IMR-90 (cell line): ENCODE measurements at regions not wholly inside any gene's neighbourhood (a gene's known extent, or its start where the extent isn't known, plus 50 kb on each side); places are given as distances from the start of the nearest gene placed in this dataset.

Source experiments
- ATAC-seq: fragments of 200-7000 bp; cut with Tn5 transposase; 2 replicates; pipeline ENCODE4 v1.9.1; 2020; ENCODE audit warnings: low read depth, mild to moderate bottlenecking, moderate library complexity
- BruUV-seq: library from RNA; stranded (reverse); fragments of 400-500 nt; replicated peaks from 2 replicates; lab custom pipeline; 2021; lab: Mats Ljungman, UMichigan
- CTCF ChIA-PET: fragments of 300-600 bp; formaldehyde crosslinking; extraction: SDS; loops from one replicate; lab custom pipeline; 2021; ENCODE audit warnings: antibody characterized with exemption; lab: Yijun Ruan, JAX
- POLR2A ChIA-PET: fragments of 300-600 bp; sonication (Branson Sonifier 250); formaldehyde crosslinking; loops from one replicate; lab custom pipeline; 2022; ENCODE audit warnings: antibody characterized with exemption; ENCODE audit not compliant: unreplicated experiment; lab: Charles Lee
- DNase-seq: peaks from one replicate; pipeline ENCODE4 v3.0.0; 2013
- H2AFZ ChIP-seq: replicated peaks from 2 replicates; pipeline ENCODE3; 2013; ENCODE audit warnings: low read length, mild to moderate bottlenecking; ENCODE audit not compliant: poor library complexity
- H2AK5ac ChIP-seq: 2 replicates; pipeline ENCODE4 v1.6.1; 2013; ENCODE audit warnings: low read depth, low read length, inconsistent platforms
- H2AK9ac ChIP-seq: replicated peaks from 2 replicates; pipeline ENCODE3; 2013; ENCODE audit warnings: mild to moderate bottlenecking, low read depth, low read length, moderate library complexity; ENCODE audit not compliant: poor library complexity
- H2BK120ac ChIP-seq: 2 replicates; pipeline ENCODE4 v1.6.1; 2013; ENCODE audit warnings: low read depth, low read length, inconsistent platforms
- H2BK15ac ChIP-seq: 3 replicates; pipeline ENCODE4 v1.6.1; 2013; ENCODE audit warnings: low read depth, low read length, inconsistent platforms
- H2BK20ac ChIP-seq: 2 replicates; pipeline ENCODE4 v1.6.1; 2013; ENCODE audit warnings: low read depth, mild to moderate bottlenecking, inconsistent platforms, low read length, moderate library complexity
- H2BK5ac ChIP-seq: 2 replicates; pipeline ENCODE4 v1.6.1; 2013; ENCODE audit warnings: mild to moderate bottlenecking, low read depth, low read length, inconsistent platforms; ENCODE audit not compliant: poor library complexity, severe bottlenecking
- H3K14ac ChIP-seq: replicated peaks from 2 replicates; pipeline ENCODE4 v1.6.1; 2013; ENCODE audit warnings: low read depth, low read length, inconsistent platforms
- H3K18ac ChIP-seq: 2 replicates; pipeline ENCODE4 v1.6.1; 2013; ENCODE audit warnings: low read depth, low read length, control low read depth
- H3K23ac ChIP-seq: 2 replicates; pipeline ENCODE4 v1.6.1; 2013; ENCODE audit warnings: low read depth, low read length, inconsistent platforms
- H3K27ac ChIP-seq: 2 replicates; pipeline ENCODE4 v1.5.1; 2013; ENCODE audit warnings: mild to moderate bottlenecking, control low read depth, low read length; ENCODE audit not compliant: insufficient read depth
- H3K27me3 ChIP-seq: 2 replicates; pipeline ENCODE4 v1.6.1; 2013; ENCODE audit warnings: low read length; ENCODE audit not compliant: control insufficient read depth, insufficient read depth
- H3K36me3 ChIP-seq: 2 replicates; pipeline ENCODE4 v1.6.1; 2013; ENCODE audit warnings: low read length, mixed read lengths; ENCODE audit not compliant: control insufficient read depth, insufficient read depth
- H3K4ac ChIP-seq: 2 replicates; pipeline ENCODE4 v1.6.1; 2013; ENCODE audit warnings: low read depth, low read length, inconsistent platforms
- H3K4me1 ChIP-seq: 2 replicates; pipeline ENCODE4 v1.6.1; 2013; ENCODE audit warnings: low read length, mixed read lengths; ENCODE audit not compliant: control insufficient read depth, insufficient read depth
- H3K4me2 ChIP-seq: 2 replicates; pipeline ENCODE4 v1.6.1; 2013; ENCODE audit warnings: low read depth, mild to moderate bottlenecking, control low read depth, low read length, moderate library complexity
- H3K4me3 ChIP-seq: 2 replicates; pipeline ENCODE4 v1.5.1; 2013; ENCODE audit warnings: low read depth, mild to moderate bottlenecking, control low read depth, low read length, moderate library complexity; ENCODE audit not compliant: insufficient read depth
- H3K56ac ChIP-seq: 2 replicates; pipeline ENCODE4 v1.6.1; 2013; ENCODE audit warnings: low read length, inconsistent platforms; ENCODE audit not compliant: insufficient read depth; ENCODE audit errors: extremely low read depth
- H3K79me1 ChIP-seq, 2 experiments: 2 replicates each; pipeline ENCODE4 v1.6.1; 2013; ENCODE audit warnings: low read length in 2 of 2, inconsistent platforms in 1 of 2, low read depth in 1 of 2
- H3K9ac ChIP-seq: 2 replicates; pipeline ENCODE4 v1.6.1; 2013; ENCODE audit warnings: low read depth, low read length, control low read depth
- H3K9me1 ChIP-seq: 2 replicates; pipeline ENCODE4 v1.6.1; 2013; ENCODE audit warnings: low read length, inconsistent platforms; ENCODE audit not compliant: insufficient read depth
- H3K9me3 ChIP-seq: 2 replicates; pipeline ENCODE4 v1.6.1; 2013; ENCODE audit warnings: low read length; ENCODE audit not compliant: control insufficient read depth, insufficient read depth
- H4K20me1 ChIP-seq: 2 replicates; pipeline ENCODE4 v1.6.1; 2013; ENCODE audit warnings: low read length, inconsistent platforms; ENCODE audit not compliant: insufficient read depth
- H4K5ac ChIP-seq: 2 replicates; pipeline ENCODE4 v1.6.1; 2013; ENCODE audit warnings: mild to moderate bottlenecking, low read depth, low read length, control low read depth
- H4K8ac ChIP-seq, 2 experiments: 2 replicates each; pipeline ENCODE4 v1.6.1; 2013; ENCODE audit warnings: low read depth in 2 of 2, low read length in 2 of 2, control low read depth in 1 of 2, inconsistent platforms in 1 of 2
- H4K91ac ChIP-seq: 2 replicates; pipeline ENCODE4 v1.6.1; 2013; ENCODE audit warnings: low read depth, low read length, inconsistent platforms; ENCODE audit not compliant: insufficient read depth
- BHLHE40 ChIP-seq: fragments of 150-350 bp; IDR thresholded peaks from 2 replicates; pipeline ENCODE4 v1.6.1; 2016; ENCODE audit warnings: mild to moderate bottlenecking, low read depth, low read length
- CEBPB ChIP-seq: IDR thresholded peaks from 2 replicates; pipeline ENCODE4 v1.6.1; 2012; ENCODE audit warnings: low read depth, low read length, improper control_type of control experiment
- CHD1 ChIP-seq: IDR thresholded peaks from 2 replicates; pipeline ENCODE4 v1.6.1; 2012; ENCODE audit warnings: low read depth, low read length, improper control_type of control experiment
- CTCF ChIP-seq: conservative IDR thresholded peaks from 2 replicates; pipeline ENCODE4 v1.5.1; 2012; ENCODE audit warnings: mild to moderate bottlenecking, low read depth, low read length, improper control_type of control experiment
- FOS ChIP-seq: fragments of 150-350 bp; IDR thresholded peaks from 2 replicates; pipeline ENCODE4 v1.6.1; 2016; ENCODE audit warnings: low read depth, low read length
- MAFK ChIP-seq: IDR thresholded peaks from 2 replicates; pipeline ENCODE4 v1.6.1; 2012; ENCODE audit warnings: low read depth, low read length, improper control_type of control experiment
- MAZ ChIP-seq: IDR thresholded peaks from 2 replicates; pipeline ENCODE4 v1.6.1; 2012; ENCODE audit warnings: low read depth, mild to moderate bottlenecking, low read length, improper control_type of control experiment, moderate library complexity, borderline replicate concordance
- MXI1 ChIP-seq: IDR thresholded peaks from 2 replicates; pipeline ENCODE4 v1.6.1; 2012; ENCODE audit warnings: low read depth, mild to moderate bottlenecking, low read length, moderate library complexity, borderline replicate concordance
- NFE2L2 ChIP-seq: fragments of 150-350 bp; IDR thresholded peaks from 2 replicates; pipeline ENCODE4 v1.6.1; 2016; ENCODE audit warnings: low read depth, mild to moderate bottlenecking, low read length
- POLR2A ChIP-seq: IDR thresholded peaks from 2 replicates; pipeline ENCODE4 v1.6.1; 2012; ENCODE audit warnings: mild to moderate bottlenecking, low read depth, low read length
- RAD21 ChIP-seq: IDR thresholded peaks from 2 replicates; pipeline ENCODE4 v1.6.1; 2012; ENCODE audit warnings: low read length, improper control_type of control experiment
- RCOR1 ChIP-seq: IDR thresholded peaks from 2 replicates; pipeline ENCODE4 v1.6.1; 2012; ENCODE audit warnings: mild to moderate bottlenecking, low read length, improper control_type of control experiment; ENCODE audit not compliant: insufficient replicate concordance
- RFX5 ChIP-seq: IDR thresholded peaks from 2 replicates; pipeline ENCODE4 v1.8.0; 2012; ENCODE audit warnings: low read depth, mild to moderate bottlenecking, low read length, moderate library complexity
- SMC3 ChIP-seq: fragments of 150-350 bp; IDR thresholded peaks from 2 replicates; pipeline ENCODE4 v1.6.1; 2016; ENCODE audit warnings: low read depth, mild to moderate bottlenecking, antibody characterized with exemption, low read length, moderate library complexity
- USF2 ChIP-seq: fragments of 150-350 bp; IDR thresholded peaks from 2 replicates; pipeline ENCODE4 v1.6.1; 2017; ENCODE audit warnings: mild to moderate bottlenecking, antibody characterized with exemption, low read length, low read depth
- WGBS, 2 experiments: methylation state at CpG; one replicate each; pipeline versions ENCODE4 v1.1.5 to v1.1.7; 2013; ENCODE audit warnings: missing lambda C conversion rate in 2 of 2; ENCODE audit not compliant: insufficient read length in 1 of 2; ENCODE audit errors: extremely low coverage in 2 of 2; 5-methylcytosine and 5-hydroxymethylcytosine counted together
- dilution Hi-C: fragments of 300-500 bp; cut with HindIII; formaldehyde crosslinking; loops from one replicate; pipeline ENCODE4 v1.14.3; 2018; ENCODE audit warnings: low sequenced_read_pairs; ENCODE audit not compliant: unreplicated experiment
- in situ Hi-C: fragments of 300-500 bp; cut with MboI; formaldehyde crosslinking; loops from 3 replicates; pipeline ENCODE4 v1.14.3; 2019; ENCODE audit warnings: low sequenced_read_pairs, inconsistent platforms, mixed read lengths
- intact Hi-C: fragments of 100-400 bp; cut with micrococcal nuclease; formaldehyde crosslinking; loops from 2 replicates; pipeline ENCODE4 v1.10.0; 2022

- ChIA-PET POLR2A (no interaction called here), CTCF (no interaction called here)
- no peak overlapping the region for H2BK20ac ChIP-seq
- TF ChIP-seq FOS (no peak), BHLHE40 (no peak), MAFK (no peak), RCOR1 (no peak), NFE2L2 (no peak), CEBPB (no peak), MXI1 (no peak), CHD1 (no peak), RAD21 (no peak), USF2 (no peak), CTCF (no peak), POLR2A (no peak), MAZ (no peak), RFX5 (no peak), SMC3 (no peak)
- H3K4ac ChIP-seq, result 0 out of 2 replicates have a peak overlapping the region, but pooled peaks have one; percentile 2
- no peaks in the 10 kb centered on the region for H4K20me1 ChIP-seq
- peaks cover 7% of the 10 kb centered on the region; the same call in 1 of the 2 replicates for H3K9me1 ChIP-seq
- no peak overlapping the region for H3K23ac ChIP-seq
- peak overlapping the region; percentile 33 for H2AK9ac ChIP-seq
- H3K56ac ChIP-seq, result no peak overlapping the region
- H3K4me3 ChIP-seq, result no peak overlapping the region
- H3K27me3 ChIP-seq, result no peaks in the 10 kb centered on the region
- H2BK5ac ChIP-seq, result no peak overlapping the region
- no peak overlapping the region for H2BK120ac ChIP-seq
- no peaks in the 10 kb centered on the region for H3K79me1 ChIP-seq
- no peak overlapping the region; the same call in 1 of the 2 replicates for H4K91ac ChIP-seq
- no peak overlapping the region for H3K9ac ChIP-seq
- H3K27ac ChIP-seq, result no peak overlapping the region
- no peak for ATAC-seq
- no peak overlapping the region for H2BK15ac ChIP-seq
- H2AFZ ChIP-seq, result no peak overlapping the region
- intact Hi-C loops, result no loop called here
- dilution Hi-C loops, result no loop called here
- H3K4me1 ChIP-seq, result peaks cover 4% of the 10 kb centered on the region; the same call in 1 of the 2 replicates
- H3K36me3 ChIP-seq, result no peaks in the 10 kb centered on the region
- no peak overlapping the region for H3K18ac ChIP-seq
- no peak overlapping the region for H2AK5ac ChIP-seq
- H3K14ac ChIP-seq, result no peak overlapping the region
- no TSS peak for BruUV-seq
- H3K9me3 ChIP-seq, result no peaks in the 10 kb centered on the region
- no peak overlapping the region for H4K5ac ChIP-seq
- in situ Hi-C loops, result no loop called here
- H3K4me2 ChIP-seq, result no peak overlapping the region
- H4K8ac ChIP-seq, result no peak overlapping the region
- DNase-seq, result no peak
- no CpG with 5 or more reads among the region's 14 CpGs for WGBS, 2 experiments
These were observed 76.8 kb upstream of the PIM1 start for GRCh38 chr6:37092923-37093727.
